HG02759 (cell line): ENCODE measurements at regions not wholly inside any gene's neighbourhood (a gene's known extent, or its start where the extent isn't known, plus 50 kb on each side); places are given as distances from the start of the nearest gene placed in this dataset.

Experiments used
- ATAC-seq: cut with Tn5 transposase; IDR thresholded peaks from one replicate; pipeline ENCODE4 v1.9.1; 2021; ENCODE audit warnings: mild to moderate bottlenecking, moderate library complexity; ENCODE audit not compliant: unreplicated experiment

GRCh38 chr3:70400194-70400593, 87.8 kb upstream of the MDFIC2 start:
- ATAC-seq: peak; percentile 71

GRCh38 chr3:70393881-70394612, 81.6 kb upstream of the MDFIC2 start:
- ATAC-seq: no peak

- ATAC-seq: no peak
Observed at GRCh38 chr3:70392227-70392626, 79.8 kb upstream of the MDFIC2 start.

DNA sequence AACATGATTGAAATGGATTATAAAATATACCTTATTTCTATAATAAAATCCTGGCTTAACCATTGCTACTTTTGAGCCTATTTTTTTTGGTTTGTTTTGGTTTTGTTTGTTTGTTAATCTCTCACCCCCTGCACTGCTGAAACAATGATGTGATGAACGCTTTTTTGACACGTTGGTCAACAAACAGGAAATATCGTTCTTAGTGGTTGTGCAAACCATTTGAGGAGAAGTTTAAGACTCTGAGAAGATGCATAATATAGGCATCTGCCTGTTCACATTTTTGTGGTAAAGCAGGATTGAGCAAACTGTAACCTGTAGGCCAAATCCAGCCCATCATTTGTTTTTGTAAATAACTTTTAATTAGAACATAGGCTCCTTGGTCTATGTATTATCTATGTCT, 75.5 kb upstream of the MDFIC2 start:
- ATAC-seq: no peak

DNA sequence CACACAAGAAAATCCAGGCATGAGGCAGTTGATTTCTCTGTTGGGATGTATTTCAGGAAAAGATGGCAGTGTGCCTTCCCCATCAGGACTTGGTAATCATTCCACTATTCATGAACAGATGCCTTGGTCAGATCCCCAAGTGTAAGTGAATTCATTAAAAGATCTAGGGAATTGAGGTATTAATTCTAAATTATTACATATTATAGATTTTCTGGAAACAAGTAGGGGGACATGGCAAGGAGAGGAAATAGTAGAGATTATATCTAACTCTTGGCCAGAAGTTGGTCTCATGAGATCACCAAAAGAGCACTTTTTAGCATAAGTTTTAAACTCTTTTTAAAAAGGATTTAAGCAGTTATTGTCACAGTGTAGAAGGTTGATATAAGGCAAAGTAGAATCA, 74.4 kb upstream of the MDFIC2 start:
- ATAC-seq: no peak

DNA sequence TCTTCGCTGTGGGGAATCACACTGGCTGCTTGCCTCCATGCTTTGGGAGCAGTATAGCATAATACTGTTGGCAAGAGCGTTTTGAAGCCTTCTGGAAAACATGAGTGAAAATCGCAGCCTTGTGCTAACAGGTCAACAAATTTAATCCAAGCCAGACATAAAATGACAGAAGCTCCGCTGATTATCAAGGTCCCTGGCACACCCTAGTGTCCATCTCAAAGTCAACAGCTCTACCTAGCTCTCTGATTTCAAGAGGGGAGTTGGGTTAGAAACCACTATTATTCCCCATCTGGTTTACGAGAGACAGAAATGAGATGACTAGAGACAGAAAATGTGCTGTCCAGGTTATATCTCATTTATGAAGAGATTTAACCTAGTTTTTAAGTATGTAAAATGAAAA, 73.6 kb upstream of the MDFIC2 start:
- no peak for ATAC-seq

DNA sequence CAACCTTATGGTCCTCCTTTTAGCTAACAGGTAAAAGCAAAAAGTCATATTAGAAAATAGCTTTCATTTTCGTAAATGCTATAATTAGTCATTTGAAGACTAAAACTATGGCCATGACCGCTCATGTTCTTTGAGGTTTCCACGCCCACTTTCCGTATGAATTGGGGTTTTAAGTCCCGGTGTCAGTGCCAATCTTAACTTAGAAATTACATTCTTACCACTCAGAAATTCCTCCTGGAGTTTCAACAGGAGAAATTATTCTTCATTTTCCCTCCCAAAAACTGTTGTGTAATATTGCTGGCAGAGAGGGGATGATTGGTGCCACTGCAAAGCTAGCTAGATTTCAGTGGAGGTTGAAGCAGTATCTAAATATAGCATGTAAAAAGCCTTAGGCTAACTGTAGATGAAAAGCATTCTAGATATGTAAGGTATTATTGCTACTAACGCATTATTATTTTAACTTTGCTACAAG, 71.0 kb upstream of the MDFIC2 start:
- ATAC-seq: peak; percentile 97

DNA sequence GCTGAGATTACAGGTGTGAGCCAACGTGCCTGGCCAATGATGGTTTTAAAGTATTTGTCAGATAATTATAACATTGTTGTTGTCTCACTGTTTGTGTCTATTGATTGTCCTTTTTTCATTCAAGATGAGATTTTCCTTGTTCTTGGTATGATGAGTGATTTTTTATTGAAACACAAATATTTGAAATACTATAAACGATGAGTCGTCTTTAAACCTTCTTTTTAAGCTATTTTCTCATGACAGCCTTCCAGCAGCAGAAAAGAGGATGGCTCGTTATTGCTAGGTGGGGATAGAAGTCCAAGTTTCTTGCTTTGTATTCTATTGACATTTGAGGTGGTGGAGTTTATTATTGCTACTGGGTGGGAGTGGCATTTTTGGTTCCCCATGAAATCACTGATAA, 61.7 kb upstream of the MDFIC2 start:
- ATAC-seq: no peak
